ENCODE measurements at regions not wholly inside any gene's neighbourhood (a gene's known extent, or its start where the extent isn't known, plus 50 kb on each side); places are given as distances from the start of the nearest gene placed in this dataset.

- TF ChIP-seq NRF1 (conservative IDR thresholded peaks at IDR 0.05 in 1 of 2, IDR thresholded peaks at IDR 0.05 in 1 of 2), result no peak
- no peak for TF ChIP-seq STAT6 (CRISPR knock-in tag; IDR thresholded peaks at IDR 0.05)
- no peak for TF ChIP-seq ARID4B (CRISPR knock-in tag; IDR thresholded peaks at IDR 0.05)
- TF ChIP-seq HDAC2 (IDR thresholded peaks at IDR 0.05), result no peak
- TF ChIP-seq BRD9 (IDR thresholded peaks at IDR 0.05; ENCODE audit: low read depth, partially characterized antibody), result no peak
Measured at GRCh38 chr5:56545016-56545415, 270.3 kb upstream of the MAP3K1 start (continued).

Measured in K562 (cell line).